ENCODE measurements at regions not wholly inside any gene's neighbourhood (a gene's known extent, or its start where the extent isn't known, plus 50 kb on each side); places are given as distances from the start of the nearest gene placed in this dataset.
"Not testable (repeated sequence)": the region's sequence is repeated elsewhere in the genome, so short reads cannot be mapped to it uniquely, and the experiment has no call there.

- DNase-seq (ENCODE audit: low spot score); FAIRE-seq: not testable (repeated sequence)
Measured at GRCh38 chr22:11932212-11932611, 3595.8 kb upstream of the OR11H1 start.

GRCh38 chr22:11967915-11968616, 3559.9 kb upstream of the OR11H1 start:
- not testable (repeated sequence) for DNase-seq (ENCODE audit: low spot score); FAIRE-seq

- peak; percentile 3 for DNase-seq (ENCODE audit: low spot score)
- FAIRE-seq: not testable (repeated sequence)
Measured at GRCh38 chr22:11973856-11974255, 3554.1 kb upstream of the OR11H1 start.
